ENCODE measurements at regions not wholly inside any gene's neighbourhood (a gene's known extent, or its start where the extent isn't known, plus 50 kb on each side); places are given as distances from the start of the nearest gene placed in this dataset.

DNA sequence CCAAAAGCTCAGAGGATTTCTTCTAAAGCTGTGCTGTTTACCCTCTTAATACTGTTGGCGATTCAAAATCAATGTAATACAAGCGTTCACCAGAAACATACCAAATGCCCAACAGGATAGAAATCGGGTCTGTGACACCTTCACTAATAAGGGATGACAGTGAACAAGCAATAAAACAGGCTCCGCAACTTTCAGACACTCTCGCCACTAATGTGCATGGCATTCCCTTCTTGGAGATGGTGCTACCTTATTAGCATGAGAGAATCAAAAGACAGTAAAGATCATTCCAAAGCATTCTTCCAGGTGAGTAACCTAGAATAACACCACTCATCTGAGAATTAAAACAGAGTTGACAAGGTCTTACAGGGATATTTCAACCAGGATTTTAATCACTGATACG is 367.1 kb downstream of the TTLL7 start:
- WGBS, 4 donors, result 88 to 92% (median 89%) methylated on average over 6 of the region's 6 CpGs
- Histone ChIP-seq H3K36me3 (replicated peaks in 1 of 2) (no peaks in the 10 kb centered on the region), H3K27ac (no peak overlapping the region), H3K9me3 (replicated peaks in 1 of 3) (no peaks in the 10 kb centered on the region), H3K4me3 (no peak overlapping the region), H3K27me3 (no peaks in the 10 kb centered on the region), H3K4me1 (replicated peaks in 1 of 2) (no peaks in the 10 kb centered on the region)
- TF ChIP-seq, protein P1, sequence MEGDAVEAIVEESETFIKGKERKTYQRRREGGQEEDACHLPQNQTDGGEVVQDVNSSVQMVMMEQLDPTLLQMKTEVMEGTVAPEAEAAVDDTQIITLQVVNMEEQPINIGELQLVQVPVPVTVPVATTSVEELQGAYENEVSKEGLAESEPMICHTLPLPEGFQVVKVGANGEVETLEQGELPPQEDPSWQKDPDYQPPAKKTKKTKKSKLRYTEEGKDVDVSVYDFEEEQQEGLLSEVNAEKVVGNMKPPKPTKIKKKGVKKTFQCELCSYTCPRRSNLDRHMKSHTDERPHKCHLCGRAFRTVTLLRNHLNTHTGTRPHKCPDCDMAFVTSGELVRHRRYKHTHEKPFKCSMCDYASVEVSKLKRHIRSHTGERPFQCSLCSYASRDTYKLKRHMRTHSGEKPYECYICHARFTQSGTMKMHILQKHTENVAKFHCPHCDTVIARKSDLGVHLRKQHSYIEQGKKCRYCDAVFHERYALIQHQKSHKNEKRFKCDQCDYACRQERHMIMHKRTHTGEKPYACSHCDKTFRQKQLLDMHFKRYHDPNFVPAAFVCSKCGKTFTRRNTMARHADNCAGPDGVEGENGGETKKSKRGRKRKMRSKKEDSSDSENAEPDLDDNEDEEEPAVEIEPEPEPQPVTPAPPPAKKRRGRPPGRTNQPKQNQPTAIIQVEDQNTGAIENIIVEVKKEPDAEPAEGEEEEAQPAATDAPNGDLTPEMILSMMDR (IDR thresholded peaks at IDR 0.05), result no peak
- no peak for TF ChIP-seq POLR2A (IDR thresholded peaks at IDR 0.05)
- intact Hi-C loops (cut with DNase I), result no loop called here
- DNase-seq, result no peak

DNA sequence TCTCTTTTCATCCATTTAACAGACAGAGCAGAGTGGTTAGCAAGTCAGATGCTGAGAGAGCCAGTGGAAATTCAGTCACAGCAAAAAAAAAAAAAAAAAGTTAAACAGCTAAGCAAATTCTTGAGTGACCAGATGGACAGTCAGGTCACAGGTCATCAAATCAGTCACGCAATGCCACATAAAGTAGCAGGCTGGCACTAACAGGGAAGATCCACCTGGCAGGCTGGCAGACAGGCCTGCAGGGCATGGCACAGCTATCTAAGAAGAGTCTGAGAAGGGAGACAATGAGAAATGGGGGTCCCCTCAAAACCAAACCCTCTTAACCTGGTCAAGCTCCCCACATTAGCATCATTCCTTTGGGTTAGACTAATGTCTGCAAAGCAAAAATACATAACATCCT is 371.9 kb downstream of the TTLL7 start:
- 86 to 95% (median 90%) methylated on average over 1 of the region's 1 CpG for WGBS, 4 donors
- H3K27ac ChIP-seq, result no peak overlapping the region
- intact Hi-C loops (cut with DNase I), result no loop called here
- no peaks in the 10 kb centered on the region for H3K36me3 ChIP-seq (replicated peaks in 1 of 2)
- TF ChIP-seq POLR2A (IDR thresholded peaks at IDR 0.05), result no peak
- TF ChIP-seq, protein P1 (IDR thresholded peaks at IDR 0.05), result no peak
- H3K27me3 ChIP-seq, result no peaks in the 10 kb centered on the region
- H3K4me1 ChIP-seq (replicated peaks in 1 of 2), result no peaks in the 10 kb centered on the region
- H3K9me3 ChIP-seq (replicated peaks in 1 of 3), result no peaks in the 10 kb centered on the region
- no peak overlapping the region for H3K4me3 ChIP-seq
- DNase-seq, result no peak

DNA sequence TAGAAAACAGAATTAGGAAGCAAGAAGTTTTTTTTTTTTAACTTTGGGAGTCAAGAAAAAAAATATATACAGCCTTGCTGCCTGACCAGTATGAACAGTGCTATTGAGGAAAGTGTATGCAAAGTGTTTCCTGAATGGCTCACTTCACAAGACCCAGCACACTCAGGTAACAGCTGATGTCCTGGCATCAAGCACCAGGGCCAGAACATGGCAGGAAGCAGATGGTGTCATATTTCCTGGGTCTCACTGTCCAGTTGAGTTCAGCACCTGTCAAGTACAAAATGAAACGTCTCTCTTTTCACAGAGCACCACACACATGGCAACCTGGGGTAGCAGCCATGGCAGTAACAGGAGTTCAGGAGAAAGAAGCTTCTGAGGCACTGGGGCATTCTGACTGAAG is 372.3 kb downstream of the TTLL7 start:
- H3K36me3 ChIP-seq (replicated peaks in 1 of 2), result no peaks in the 10 kb centered on the region
- no peaks in the 10 kb centered on the region for H3K9me3 ChIP-seq (replicated peaks in 1 of 3)
- TF ChIP-seq POLR2A (IDR thresholded peaks at IDR 0.05), result no peak
- TF ChIP-seq, protein P1 (IDR thresholded peaks at IDR 0.05), result no peak
- H3K27ac ChIP-seq, result no peak overlapping the region
- intact Hi-C loops (cut with DNase I), result no loop called here
- no peaks in the 10 kb centered on the region for H3K4me1 ChIP-seq (replicated peaks in 1 of 2)
- 33 to 44% (median 40%) methylated on average over 1 of the region's 1 CpG for WGBS, 4 donors
- DNase-seq, result no peak
- no peaks in the 10 kb centered on the region for H3K27me3 ChIP-seq
- H3K4me3 ChIP-seq, result no peak overlapping the region

DNA sequence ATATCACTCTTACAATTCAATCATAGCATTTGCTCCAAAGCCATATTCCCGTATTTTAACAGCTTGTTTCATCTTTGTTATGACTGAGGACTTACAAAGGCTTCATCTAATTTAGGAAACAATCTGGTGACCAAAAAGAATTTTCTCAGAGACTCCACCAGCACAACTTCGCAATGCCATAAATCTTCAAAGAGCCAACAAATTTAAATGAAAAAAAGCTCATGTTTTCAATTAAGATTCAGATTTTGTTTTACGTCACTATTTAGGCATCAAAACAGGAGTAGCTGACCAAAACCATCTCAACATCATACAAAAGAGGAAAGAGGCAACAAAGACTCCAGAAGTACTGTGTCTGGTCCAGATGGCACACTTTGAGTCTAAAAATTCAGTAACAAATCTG is 373.3 kb downstream of the TTLL7 start:
- TF ChIP-seq, protein P1 (IDR thresholded peaks at IDR 0.05), result no peak
- TF ChIP-seq POLR2A (IDR thresholded peaks at IDR 0.05), result no peak
- WGBS, 4 donors, result 91 to 93% (median 91%) methylated on average over 3 of the region's 3 CpGs
- no peak for DNase-seq
- H3K4me3 ChIP-seq, result no peak overlapping the region
- H3K27ac ChIP-seq, result no peak overlapping the region
- no peaks in the 10 kb centered on the region for H3K27me3 ChIP-seq
- H3K9me3 ChIP-seq (replicated peaks in 1 of 3), result no peaks in the 10 kb centered on the region
- no peaks in the 10 kb centered on the region for H3K36me3 ChIP-seq (replicated peaks in 1 of 2)
- intact Hi-C loops (cut with DNase I), result no loop called here
- no peaks in the 10 kb centered on the region for H3K4me1 ChIP-seq (replicated peaks in 1 of 2)

Measured in adrenal gland (tissue), 9 donors.